Hepatic stellate cell (primary cell): ENCODE measurements at regions not wholly inside any gene's neighbourhood (a gene's known extent, or its start where the extent isn't known, plus 50 kb on each side); places are given as distances from the start of the nearest gene placed in this dataset.
"Not testable (repeated sequence)": the region's sequence is repeated elsewhere in the genome, so short reads cannot be mapped to it uniquely, and the experiment has no call there.

Experiments used
- DNase-seq: peaks from one replicate; pipeline ENCODE4 v3.0.0; 2011; ENCODE audit warnings: low spot score

DNA sequence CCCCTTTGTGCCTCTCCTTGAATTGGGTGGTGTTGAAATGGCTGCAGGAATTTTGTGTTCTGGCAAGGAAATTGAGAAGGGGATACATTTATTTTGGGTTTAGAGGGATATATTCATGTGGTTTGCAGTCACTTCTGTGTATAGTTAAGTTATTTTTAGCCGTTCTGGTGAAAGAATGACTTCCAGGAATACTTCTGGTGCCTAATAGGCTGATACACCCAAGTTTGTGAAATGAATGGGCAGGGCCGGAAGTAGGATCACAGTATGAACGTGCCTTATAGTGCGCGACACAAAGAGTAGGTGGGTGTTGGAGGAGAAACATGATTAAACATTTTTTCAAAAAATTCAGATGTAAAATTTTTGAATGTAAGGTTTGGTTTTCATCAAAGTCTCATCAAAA is 168.6 kb upstream of the ATP5MC3 start:
- no peak for DNase-seq

DNA sequence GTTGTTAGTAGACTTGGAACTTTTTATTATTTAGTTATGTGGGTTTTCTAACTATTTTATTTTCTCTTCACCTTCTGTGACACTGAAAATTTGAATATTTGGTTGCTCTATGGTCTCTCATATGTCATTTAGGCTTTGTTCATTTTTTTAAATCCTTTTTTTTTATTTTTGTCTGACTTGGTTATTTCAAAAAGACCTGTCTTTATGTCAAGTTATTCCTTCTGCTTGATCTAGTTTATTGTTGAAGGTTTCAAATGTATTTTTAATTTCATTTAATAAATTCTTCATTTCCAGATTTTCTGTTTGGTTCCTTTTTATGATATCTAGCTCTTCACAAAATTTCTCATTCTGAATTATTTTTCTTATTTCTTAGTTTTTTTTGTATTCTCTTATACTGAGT is 160.6 kb upstream of the ATP5MC3 start:
- no peak for DNase-seq

DNA sequence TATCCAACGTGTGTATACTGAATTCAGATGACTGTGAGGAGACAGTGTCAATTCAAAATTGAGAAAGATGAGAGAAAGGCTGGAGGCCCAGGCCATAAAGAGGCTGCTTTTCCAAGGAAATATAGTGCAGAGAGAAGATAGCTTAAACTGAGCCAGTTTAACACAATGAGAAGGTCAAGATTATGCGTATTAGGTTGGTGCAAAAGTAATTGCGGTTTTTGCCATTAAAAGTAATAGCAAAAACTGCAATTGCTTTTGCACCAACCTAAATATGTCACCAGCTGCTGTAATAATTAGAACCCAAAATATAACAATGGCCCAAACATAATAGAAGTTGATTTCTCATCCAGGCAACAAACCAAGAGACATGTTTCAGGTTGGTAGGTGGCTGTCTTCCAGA is 148.7 kb upstream of the ATP5MC3 start:
- no peak for DNase-seq

DNA sequence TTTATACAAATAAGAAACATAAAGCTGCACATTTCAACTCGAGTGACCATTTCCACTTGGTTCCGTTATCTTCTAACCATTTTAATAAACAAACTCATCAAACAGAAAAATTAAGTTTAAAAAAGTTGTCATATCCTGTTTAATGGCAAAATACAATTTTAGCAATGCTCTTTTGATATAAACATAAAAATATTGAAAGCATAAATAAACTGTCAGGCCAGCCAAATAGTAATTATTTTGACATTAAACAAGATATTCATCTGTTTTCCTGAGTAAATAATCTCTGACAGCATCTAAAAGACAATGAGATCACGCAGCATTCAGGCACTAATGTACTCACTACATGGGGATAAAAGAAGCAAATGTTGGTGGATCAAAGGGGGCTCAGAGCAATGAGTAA is 145.3 kb upstream of the ATP5MC3 start:
- DNase-seq = no peak

DNA sequence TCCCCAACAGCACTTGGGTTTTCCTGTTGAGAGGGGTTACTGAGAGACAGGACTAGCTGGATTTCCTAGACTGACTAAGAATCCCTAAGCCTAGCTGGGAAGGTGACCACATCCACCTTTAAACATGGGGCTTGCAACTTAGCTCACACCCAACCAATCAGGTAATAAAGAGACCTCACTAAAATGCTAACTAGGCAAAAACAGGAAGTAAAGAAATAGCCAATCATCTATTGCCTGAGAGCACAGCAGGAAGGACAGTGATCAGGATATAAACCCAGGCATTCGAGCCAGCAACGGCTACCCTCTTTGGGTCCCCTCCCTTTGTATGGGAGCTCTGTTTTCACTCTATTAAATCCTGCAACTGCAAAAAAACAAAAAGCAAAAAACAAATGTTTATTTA is 144.7 kb upstream of the ATP5MC3 start:
- DNase-seq = not testable (repeated sequence)

DNA sequence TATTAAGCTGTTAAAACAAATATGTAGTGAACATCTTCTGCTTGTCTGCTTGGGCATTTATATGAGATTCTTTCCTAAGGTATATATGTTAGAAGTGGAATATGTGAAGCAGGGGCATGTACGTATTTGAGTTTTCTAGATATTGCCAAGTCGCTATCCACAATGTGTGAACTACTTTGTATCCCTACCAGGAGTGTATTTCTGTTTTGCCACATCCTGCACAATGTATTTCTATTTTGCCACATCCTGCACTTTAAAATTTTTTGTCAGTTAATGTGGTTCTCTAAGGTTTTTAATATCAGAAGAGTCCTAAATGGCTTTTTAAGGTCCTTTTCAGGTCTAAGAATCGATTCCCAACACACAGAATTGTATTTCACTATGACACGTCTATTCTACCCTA is 141.7 kb upstream of the ATP5MC3 start:
- DNase-seq = no peak

DNA sequence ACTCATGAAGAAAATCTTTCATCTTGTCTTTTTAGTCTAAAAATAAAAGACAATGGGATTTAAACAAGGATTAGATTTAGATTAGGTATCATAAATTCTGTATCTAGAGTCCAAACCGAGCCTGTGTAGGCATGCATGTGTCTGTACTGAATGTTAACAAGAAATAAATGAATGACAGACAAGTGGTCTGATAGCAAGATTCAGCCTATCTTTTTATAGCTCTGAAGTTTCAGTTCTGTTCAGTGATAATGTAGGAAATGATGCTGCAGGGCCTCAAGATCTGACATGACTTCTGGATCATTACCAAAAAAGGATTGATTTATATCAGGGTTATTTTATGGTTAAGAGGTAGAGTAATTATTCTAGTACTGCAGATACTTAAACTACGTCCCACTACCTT is 137.0 kb upstream of the ATP5MC3 start:
- no peak for DNase-seq

DNA sequence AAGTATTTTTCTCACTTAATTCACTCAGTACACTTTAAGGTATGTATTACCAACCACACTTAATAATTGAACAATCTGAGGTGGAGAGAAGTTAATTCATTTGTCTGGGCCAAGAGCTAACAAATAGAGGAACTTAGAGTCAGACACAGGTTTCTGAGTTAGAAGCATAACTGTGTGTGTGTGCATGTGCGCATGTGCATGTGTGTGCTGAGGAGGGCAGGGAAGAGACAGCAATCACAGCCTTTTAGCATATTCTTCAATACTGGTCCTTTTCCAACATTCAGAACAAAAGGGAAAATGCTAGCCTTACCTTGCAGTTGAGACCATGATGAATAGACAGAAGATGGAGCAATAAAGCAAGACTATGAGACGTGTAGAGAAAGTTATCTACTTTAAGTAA is 136.2 kb upstream of the ATP5MC3 start:
- DNase-seq = no peak

DNA sequence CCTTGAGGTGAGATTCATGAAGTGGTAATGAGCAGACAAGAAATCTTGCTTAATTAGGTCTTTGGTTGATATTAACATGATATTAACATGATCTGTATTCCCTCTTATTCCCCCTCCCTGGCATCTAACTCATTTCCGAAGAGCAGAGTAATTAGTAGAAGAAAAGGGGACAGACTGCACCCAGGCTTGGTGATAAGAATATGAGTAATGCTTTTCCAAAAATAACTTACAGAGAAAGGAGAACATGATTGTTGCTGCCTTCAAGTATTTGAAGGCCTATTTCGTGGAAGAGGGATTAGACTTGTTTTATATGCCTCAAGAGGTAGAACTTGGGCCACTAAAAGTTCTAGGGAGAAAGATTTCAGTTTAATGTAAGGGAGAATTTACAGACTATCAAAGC is 130.6 kb upstream of the ATP5MC3 start:
- DNase-seq = no peak

DNA sequence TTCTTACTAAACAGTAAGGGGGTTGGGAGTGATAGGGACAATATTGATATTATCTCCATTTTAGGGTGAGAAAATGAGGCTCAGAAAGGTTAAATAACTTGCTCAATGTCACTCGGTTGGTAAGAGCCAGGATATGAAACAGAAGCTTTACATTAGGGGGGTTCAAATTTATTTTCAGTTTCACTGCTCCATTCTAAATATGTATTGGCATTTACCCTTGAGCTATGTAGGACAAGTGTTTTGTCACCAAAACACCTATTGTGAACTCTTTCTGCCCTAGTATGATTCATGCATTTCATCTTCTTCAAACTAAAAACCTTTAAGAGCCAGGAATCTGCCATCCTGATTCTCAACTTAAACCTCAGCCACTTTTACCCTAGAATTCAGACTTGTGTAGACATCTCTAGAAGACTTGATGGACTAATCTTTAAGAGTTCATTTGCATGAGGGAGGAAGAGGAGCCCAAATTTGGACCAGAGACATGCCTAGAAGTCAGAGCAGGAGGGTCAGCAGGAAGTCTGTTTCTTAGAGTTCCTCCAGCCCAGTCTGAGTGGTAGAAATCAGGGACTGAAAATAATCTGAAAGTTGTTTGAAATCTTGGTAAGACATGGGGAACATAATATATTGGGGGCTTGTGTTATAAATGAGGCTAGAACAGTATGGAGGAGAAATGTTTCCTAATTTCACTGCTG is 129.4 kb upstream of the ATP5MC3 start:
- no peak for DNase-seq

DNA sequence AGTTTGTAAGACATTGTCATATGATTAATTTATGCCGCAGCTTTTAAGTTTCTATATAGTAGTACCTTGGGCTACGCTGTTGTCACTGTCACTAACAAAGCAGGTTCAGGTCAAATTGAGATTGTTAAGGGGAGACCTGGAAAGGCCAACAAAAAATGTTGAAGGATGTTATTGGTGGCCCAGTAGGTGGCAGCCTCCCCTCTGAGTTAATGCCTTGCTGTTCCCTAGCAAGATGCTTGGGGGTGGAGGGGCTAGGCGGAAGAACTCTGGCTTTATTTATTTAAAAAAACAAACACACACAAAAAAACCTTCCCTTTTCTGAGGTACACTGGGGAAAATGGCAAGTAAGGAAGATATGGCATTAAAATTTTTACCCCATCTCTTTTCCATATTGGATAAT is 128.3 kb upstream of the ATP5MC3 start:
- peak; percentile 3 for DNase-seq

DNA sequence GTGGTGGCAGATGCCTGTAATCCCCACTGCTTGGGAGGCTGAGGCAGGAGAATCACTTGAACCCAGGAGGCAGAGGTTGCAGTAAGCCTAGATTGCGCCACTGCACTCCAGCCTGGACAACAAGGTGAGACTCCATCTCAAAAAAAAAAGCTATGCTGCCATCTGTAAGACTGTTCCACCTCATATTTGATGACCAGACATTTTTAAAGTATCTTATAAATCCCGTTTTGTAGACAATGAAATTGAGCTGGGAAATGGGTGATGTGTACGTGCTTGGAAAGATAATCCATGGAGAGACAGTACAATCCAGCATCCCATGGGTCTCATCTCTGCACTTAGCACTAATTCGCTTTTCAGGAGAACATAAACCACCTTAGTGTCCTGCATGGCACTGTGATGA is 126.5 kb upstream of the ATP5MC3 start:
- DNase-seq = no peak

DNA sequence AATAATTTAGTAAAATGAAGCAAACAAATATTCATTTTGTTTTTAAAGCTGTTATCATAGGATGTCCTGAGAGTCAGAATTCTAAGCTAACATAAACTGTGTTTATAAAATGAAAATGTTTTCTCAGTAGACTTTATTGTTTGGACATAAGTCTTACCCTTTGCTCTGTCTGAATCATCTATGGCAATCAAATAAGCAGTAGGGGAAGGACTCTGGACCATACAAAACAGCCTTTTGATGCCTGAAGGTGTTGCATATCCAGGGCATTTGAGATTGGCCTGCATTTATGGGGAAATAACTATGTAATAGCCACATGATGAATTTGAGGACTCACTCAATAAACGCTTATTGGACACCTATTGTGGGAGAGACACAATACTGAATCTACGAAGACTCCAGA is 123.0 kb upstream of the ATP5MC3 start:
- DNase-seq = no peak

DNA sequence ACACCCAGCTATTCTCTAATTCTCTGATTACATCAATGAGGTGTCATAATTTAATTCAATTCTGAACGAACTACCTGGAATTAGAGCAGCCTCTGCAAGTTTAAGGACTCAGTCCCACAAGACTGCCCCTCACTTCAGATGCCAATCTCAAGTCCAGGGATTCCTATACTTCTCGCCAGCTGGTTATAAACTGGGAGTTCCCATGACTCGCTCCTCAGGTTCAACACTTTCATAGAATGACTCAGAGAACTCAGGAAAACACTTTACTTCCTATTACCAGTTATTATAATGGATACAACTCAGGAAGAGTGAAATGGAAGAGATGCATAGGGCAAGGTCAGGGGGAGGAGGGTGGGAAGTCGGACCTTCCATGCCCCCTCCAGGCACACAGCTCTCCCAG is 112.3 kb upstream of the ATP5MC3 start:
- DNase-seq = no peak

DNA sequence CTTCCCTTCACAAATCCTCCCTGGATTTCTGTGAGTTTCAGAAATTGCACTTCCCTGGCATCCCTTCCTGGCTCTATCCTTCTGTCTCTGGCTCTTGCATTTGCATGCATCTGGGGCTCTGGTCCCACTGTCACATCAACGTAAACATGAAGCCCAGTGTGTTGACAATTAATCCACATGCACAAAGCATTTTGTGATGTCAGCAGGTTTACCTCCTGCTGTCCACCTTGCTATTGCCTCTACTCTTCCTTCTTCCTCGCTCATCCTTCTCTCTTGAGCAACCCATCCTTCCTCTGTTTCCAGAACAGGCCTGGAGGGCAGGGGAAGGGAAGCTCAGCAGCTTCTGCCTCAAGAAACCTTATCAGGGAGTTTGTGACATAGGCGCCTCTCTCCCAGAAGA is 111.7 kb upstream of the ATP5MC3 start:
- DNase-seq = no peak

DNA sequence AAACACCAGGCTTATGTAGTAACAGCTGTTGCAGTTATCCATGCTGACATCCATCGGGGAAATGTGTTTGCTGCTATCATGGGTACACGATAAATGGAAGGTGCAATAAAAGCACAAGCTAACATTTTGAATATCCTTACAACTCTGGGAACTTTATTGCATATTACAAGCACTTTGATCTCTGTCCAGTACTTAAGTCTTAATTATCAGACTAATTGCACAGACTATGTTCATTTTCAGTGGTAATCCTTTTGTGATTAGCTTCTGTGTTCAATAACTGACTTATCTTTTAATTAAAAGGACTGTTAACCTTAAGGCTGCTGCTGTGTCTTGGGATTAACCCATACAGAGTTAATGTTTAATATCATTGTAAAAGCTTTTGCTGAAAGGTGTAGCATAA is 101.4 kb upstream of the ATP5MC3 start:
- DNase-seq = no peak

DNA sequence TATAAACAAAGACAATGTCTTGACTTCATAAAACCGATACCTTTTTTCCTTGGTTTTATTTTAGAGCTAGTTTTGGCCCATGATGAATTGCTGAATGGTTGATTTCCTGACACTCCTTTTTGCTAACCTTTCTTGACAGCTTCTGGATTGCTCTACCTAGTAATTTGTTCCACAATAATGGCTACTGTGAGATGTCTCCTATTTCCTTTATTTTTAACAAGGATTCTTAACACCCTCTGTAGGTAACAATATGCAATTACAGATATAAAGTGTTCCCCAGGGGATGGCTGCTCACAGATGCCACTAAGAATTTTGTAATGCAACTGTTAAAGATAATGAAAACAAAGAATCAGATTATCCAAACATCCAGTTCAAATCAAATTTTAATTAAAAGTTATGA is 100.8 kb upstream of the ATP5MC3 start:
- DNase-seq = peak; percentile 26

DNA sequence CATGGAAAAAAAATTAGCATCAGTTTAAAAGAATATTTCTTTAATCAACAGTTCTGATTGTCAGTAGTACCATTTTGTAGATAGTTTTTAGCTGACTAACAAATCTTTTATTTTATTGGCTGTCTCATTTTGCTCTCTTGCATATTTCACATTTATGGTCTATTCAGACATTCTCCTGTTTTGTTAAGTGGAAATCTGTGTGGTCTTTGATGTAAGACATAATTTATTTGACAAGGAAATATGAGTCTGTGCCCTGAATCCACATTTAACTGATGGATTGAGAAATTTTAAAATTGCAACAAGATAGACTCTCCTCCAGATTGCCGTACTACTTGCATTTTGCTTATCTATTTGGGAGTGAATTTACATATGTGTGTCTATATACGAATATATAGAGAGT is 96.3 kb upstream of the ATP5MC3 start:
- no peak for DNase-seq

DNA sequence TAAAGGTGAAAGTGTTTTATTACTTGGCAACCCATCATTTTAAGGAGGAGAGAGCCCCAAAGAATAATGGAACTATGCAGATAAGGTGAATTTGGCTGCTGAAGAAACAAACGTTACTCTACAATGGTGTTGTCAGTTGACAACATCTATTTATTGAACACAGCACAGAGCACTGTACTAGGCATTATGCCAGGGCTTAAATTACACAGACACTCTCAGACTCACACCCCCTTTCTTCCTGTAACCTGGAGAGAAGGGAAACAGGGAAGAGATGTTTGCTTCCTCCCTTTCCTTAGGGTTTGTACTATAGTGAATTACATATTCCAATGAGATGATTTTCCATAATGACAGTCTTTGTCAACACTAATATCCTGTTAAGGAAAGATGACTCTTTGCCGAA is 94.0 kb upstream of the ATP5MC3 start:
- no peak for DNase-seq

DNA sequence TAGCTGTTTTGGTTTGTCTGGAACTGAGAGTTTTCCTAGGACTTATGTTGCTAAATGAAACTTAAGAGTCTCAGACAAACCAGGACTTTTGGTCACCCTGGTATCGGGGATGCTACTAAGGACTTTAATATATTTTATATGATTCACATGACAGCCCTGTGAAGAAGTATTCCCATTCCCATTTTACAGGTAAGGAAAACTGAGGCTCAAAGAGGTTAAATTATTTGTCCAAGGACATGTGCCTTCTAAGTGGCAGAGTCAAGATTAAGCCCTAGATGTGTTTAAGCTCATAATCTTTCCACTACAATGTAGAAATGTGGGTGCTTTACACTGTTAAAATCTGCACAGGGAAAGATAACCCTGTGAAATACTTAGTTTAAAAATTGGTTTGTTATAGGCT is 77.7 kb upstream of the ATP5MC3 start:
- DNase-seq = no peak

DNA sequence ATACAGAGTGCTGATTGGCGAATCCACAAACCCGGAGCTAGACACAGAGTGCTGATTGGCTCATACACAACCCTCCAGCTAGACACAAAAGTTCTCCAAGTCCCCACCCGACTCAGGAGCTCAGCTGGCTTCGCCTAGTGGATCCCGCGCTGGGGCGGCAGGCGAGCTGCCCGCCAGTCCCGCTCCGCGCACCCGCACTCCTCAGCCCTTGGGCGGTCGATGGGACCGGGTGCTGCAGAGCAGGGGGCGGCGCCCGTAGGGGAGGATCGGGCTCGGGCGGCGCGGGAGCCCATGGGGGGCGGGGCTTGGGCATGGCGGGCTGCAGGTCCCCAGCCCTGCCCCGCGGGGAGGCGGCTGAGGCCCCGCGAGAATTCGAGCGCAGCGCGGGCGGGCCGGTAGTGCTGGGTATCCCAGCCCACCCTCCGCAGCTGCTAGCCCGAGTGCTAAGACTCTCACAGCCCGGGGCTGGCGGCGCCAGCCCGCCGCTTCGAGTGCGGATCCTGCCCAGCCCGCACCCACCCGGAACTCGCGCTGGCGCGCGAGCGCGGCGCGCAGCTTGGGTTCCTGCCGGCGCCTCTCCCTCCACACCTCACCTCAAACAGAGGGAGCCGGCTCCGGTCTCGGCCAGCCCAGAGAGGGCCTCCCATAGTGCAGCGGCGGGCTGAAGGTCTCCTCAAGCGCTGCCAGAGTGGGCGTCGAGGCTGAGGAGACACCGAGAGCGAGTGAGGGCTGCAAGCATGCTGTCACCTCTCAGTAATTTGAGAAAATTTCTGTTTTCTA is 75.5 kb upstream of the ATP5MC3 start:
- DNase-seq = no peak

DNA sequence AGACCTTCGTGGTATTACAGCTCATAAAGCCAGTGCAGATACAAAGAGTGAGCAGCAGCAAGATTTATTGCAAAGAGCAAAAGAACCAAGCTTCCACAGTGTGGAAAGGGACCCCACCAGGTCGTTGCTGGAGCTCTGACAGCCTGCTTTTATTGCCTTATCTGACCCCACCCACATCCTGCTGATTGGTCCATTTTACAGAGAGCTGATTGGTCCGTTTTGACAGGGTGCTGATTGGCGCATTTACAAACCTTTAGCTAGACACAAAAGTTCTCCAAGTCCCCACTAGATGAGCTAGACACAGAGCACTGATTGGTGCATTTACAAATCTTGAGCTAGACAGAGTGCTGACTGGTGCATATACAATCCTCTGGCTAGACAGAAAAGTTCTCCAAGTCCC is 74.9 kb upstream of the ATP5MC3 start:
- DNase-seq = not testable (repeated sequence)

DNA sequence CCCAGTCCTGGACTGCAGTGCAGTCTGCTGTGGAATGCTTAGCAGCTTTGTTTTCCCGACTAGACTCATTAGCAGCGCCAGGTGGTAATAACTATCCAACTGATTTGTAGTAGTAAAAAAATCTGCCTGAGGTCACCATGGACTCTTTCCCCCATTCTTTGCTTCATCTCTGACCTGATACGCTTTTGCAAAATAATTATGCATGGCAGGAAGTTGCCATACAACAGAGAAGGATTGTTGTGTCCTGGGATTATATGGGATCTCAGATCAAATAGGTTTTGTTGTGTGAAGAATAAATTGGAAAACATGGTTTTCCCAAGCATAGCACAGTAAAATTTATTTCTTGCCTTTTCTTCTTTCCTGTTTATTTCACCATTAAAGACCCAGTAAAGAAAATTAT is 72.4 kb upstream of the ATP5MC3 start:
- DNase-seq = no peak

DNA sequence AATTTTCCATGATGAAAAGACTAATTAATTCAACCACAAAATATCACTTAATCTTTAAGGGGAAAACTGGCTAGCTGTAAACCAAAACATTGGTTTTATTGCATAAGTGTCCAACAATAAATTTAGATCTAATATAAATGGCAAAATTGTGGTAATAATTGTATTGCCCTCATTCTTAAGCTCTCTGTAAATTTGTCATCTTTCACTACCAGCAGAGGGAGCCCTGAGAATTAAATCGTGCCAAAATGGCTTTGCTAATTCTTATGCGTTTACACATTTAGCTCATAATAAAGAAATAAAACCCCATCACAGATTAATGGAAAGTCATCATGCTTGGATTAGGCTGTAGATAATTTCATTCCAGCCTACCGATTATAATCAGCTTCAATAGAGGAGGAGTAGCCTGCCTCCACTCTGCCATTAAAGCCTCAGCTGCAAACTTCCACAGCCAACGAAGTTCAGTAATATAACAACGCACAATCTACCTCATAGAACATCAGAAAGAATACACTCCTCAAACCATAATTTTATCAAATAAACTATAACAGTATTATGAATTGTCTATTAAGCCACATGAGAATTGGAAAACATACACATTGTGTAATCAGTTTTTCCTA is 70.0 kb upstream of the ATP5MC3 start:
- DNase-seq = peak; percentile 12
